Left ventricle myocardium inferior (tissue), 1 donor: ENCODE measurements at regions not wholly inside any gene's neighbourhood (a gene's known extent, or its start where the extent isn't known, plus 50 kb on each side); places are given as distances from the start of the nearest gene placed in this dataset.

ENCODE experiments used
- DNase-seq: peaks from one replicate; pipeline ENCODE4 v3.0.0-alpha.2; 2020
- H3K27ac ChIP-seq: fragments of 200-600 bp; replicated peaks from 2 replicates; pipeline ENCODE4 v1.8.0; 2021
- H3K27me3 ChIP-seq: fragments of 200-600 bp; 2 replicates; pipeline ENCODE4 v1.8.0; 2021; ENCODE audit warnings: low read depth
- H3K36me3 ChIP-seq: fragments of 200-600 bp; 2 replicates; pipeline ENCODE4 v1.8.0; 2021
- H3K4me1 ChIP-seq: fragments of 200-600 bp; 2 replicates; pipeline ENCODE4 v1.8.0; 2021
- H3K4me3 ChIP-seq: fragments of 200-600 bp; 2 replicates; pipeline ENCODE4 v1.8.0; 2021; ENCODE audit warnings: mild to moderate bottlenecking, moderate library complexity
- H3K9me3 ChIP-seq: fragments of 200-600 bp; replicated peaks from 2 replicates; pipeline ENCODE4 v1.8.0; 2021
- intact Hi-C: fragments of 100-400 bp; cut with micrococcal nuclease; formaldehyde crosslinking; loops from one replicate; pipeline ENCODE4 v1.11.0; 2022
- TF ChIP-seq, protein P1 (sequence below): fragments of 200-600 bp; IDR thresholded peaks from 2 replicates; pipeline ENCODE4 v1.8.0; 2021; ENCODE audit warnings: antibody characterized with exemption, mild to moderate bottlenecking, borderline replicate concordance
- donor health status: DM: no; HTN: yes; CAD: no; lungs with severe emphysema.

DNA sequence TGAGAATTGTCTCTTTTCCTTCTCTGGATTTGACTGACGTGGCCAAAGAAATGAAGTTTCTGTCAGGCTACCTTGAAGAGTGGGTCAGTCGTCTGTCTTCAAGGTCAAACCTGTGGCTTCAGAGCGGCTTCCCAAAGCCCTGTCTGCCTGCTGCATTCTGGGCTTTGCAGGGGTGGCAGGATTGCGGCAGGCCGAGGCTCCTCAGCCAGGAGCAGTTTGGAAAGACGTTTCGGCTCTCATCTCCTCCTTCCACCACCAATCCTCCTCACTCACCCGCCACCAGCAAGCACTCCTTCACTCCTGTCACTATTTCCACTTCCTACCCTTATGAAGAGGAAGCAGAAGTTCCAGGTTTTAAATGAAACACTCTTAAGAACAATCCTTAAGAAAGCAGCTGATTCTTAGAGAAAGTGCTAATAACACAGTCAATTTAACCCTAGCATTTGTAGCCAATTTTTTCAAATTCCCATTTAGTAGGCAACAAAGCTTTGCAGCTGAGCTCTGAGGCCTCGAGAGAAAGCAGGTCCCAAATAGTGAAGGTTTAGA lies 351.7 kb downstream of the ZNF608 start:
- DNase-seq: no peak
- H3K27me3 ChIP-seq: no peaks in the 10 kb centered on the region
- no peak overlapping the region for H3K27ac ChIP-seq
- peaks cover 18% of the 10 kb centered on the region for H3K4me1 ChIP-seq
- intact Hi-C loops: no loop called here
- H3K4me3 ChIP-seq: no peak overlapping the region
- TF ChIP-seq, protein P1, sequence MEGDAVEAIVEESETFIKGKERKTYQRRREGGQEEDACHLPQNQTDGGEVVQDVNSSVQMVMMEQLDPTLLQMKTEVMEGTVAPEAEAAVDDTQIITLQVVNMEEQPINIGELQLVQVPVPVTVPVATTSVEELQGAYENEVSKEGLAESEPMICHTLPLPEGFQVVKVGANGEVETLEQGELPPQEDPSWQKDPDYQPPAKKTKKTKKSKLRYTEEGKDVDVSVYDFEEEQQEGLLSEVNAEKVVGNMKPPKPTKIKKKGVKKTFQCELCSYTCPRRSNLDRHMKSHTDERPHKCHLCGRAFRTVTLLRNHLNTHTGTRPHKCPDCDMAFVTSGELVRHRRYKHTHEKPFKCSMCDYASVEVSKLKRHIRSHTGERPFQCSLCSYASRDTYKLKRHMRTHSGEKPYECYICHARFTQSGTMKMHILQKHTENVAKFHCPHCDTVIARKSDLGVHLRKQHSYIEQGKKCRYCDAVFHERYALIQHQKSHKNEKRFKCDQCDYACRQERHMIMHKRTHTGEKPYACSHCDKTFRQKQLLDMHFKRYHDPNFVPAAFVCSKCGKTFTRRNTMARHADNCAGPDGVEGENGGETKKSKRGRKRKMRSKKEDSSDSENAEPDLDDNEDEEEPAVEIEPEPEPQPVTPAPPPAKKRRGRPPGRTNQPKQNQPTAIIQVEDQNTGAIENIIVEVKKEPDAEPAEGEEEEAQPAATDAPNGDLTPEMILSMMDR: no peak
- peaks cover 19% of the 10 kb centered on the region for H3K9me3 ChIP-seq
- no peaks in the 10 kb centered on the region for H3K36me3 ChIP-seq

DNA sequence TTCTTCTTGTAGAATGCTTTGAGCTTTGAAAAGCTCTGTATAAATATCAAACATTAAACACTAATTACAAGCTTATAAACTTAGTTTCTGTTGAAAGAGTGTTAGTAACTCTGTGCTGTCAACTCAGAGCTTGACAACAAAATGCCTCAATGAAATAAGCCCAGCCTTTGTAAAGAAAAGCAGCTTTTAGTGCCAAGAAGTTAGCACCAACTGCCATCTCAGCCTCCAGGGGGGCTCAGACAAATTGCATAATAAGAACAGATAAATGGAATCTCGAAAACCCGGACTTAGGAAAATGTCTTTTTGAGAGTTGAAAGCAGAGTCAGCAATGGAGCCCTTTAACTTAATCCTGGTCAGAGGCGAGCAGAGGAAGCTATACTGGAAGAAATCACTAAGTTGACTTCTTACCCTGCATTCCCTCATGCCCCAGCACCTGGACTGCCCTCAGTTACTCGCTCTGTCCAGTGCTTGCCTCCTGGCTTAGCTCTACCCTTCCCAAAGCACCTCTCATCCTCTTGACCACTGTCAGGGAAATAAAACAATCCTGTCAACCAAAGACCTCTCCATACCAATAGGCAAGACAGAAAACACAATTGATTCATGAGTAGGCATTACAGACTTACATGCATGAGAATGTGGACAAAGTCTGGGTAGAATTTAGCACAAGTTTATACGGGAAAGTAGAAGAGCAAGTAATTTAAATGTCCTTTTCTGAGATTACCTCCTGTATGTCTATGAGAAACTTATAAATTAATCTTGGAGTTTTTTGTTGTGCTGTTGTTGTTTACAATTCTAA lies 352.7 kb downstream of the ZNF608 start:
- H3K27me3 ChIP-seq: no peaks in the 10 kb centered on the region
- no peak for DNase-seq
- H3K4me1 ChIP-seq: peaks cover 9% of the 10 kb centered on the region
- no peak overlapping the region for H3K4me3 ChIP-seq
- intact Hi-C loops: no loop called here
- H3K27ac ChIP-seq: no peak overlapping the region
- H3K9me3 ChIP-seq: peaks cover 28% of the 10 kb centered on the region
- no peaks in the 10 kb centered on the region for H3K36me3 ChIP-seq
- TF ChIP-seq, protein P1: no peak

DNA sequence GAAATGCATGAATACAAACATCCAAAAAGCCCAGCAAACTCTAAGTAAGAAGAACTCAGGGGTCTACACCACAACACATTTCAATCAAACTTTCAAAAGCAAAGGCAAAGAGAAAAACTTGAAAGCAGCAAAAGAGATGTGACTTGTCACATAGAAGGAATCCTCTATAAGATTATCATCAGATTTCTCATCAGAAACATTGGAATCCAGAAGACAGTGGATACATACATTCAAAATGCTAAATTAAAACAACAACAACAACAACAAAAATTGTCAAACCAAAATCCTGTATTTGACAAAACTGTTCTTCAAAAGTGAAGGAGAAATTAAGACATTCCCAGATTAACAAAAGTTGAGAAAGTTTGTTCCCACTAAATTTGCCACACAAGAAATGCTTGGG lies 362.7 kb downstream of the ZNF608 start:
- Histone ChIP-seq H3K27ac (no peak overlapping the region), H3K4me3 (no peak overlapping the region), H3K9me3 (peaks cover 72% of the 10 kb centered on the region), H3K36me3 (no peaks in the 10 kb centered on the region), H3K4me1 (no peaks in the 10 kb centered on the region), H3K27me3 (no peaks in the 10 kb centered on the region)
- DNase-seq: no peak
- intact Hi-C loops: no loop called here
- TF ChIP-seq, protein P1: no peak

DNA sequence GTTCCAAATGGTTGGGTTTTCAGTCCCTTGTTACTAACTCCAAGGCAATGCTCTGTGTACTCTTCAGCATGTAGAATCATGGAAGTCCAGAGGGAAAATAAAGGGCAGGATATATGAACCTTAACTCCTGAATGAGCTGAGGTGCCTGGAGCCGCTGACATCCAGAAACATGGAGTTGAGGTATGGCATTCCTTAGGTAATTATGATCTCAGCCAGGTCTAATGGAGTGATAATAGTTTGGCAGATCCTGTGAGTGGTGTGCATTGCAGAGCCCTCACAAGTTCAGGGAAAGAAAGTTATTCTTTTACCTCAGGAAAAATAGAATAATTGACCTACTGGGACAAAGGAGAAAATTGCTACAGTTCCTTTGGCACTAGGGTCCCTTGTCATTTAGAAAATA lies 369.1 kb downstream of the ZNF608 start:
- TF ChIP-seq, protein P1: no peak

DNA sequence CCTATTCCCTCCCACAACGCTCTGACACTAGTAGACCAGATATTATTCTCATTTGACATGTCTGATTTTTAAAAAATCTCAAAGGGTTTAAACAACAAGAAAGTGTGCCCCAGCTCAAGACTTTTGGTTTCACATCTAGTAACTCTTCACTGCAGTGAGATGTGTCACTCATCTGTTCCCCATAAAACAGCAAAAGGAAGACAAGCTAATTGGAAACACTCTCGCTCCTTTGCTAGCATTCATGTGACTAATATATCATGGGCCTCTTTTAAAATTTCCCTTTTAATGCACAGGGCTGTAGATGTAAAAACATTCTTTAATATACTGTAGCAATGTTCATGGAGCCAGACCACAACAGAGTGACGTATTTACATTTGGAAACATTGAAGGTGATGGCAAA lies 372.6 kb downstream of the ZNF608 start:
- Histone ChIP-seq H3K9me3 (peaks cover 8% of the 10 kb centered on the region), H3K4me1 (peaks cover 22% of the 10 kb centered on the region), H3K36me3 (no peaks in the 10 kb centered on the region), H3K4me3 (no peak overlapping the region), H3K27ac (no peak overlapping the region), H3K27me3 (no peaks in the 10 kb centered on the region)
- intact Hi-C loops: no loop called here
- TF ChIP-seq, protein P1: no peak
- DNase-seq: no peak

More for the DNA sequence above, 369.1 kb downstream of the ZNF608 start:
- Histone ChIP-seq H3K4me3 (no peak overlapping the region), H3K4me1 (peaks cover 7% of the 10 kb centered on the region), H3K9me3 (peaks cover 23% of the 10 kb centered on the region), H3K27ac (no peak overlapping the region), H3K36me3 (no peaks in the 10 kb centered on the region), H3K27me3 (no peaks in the 10 kb centered on the region)
- intact Hi-C loops: no loop called here
- DNase-seq: no peak
